Stimulated activated memory B cell treated with anti-CD40 and anti-IgM and Interleukin-4, amounts not matched to agents 10 μg/mL and 1 μg/mL and 100 μg/mL, for 72 hours (primary cell): ENCODE measurements at regions not wholly inside any gene's neighbourhood (a gene's known extent, or its start where the extent isn't known, plus 50 kb on each side); places are given as distances from the start of the nearest gene placed in this dataset.

Experiments
- ATAC-seq: fragments of 150-1000 bp; cut with Tn5 transposase; 2 replicates; pipeline ENCODE4 v1.10.0; 2021
- H3K27ac Mint-ChIP-seq: one replicate; pipeline ENCODE4 v1.8.0; 2022; ENCODE audit warnings: mild to moderate bottlenecking, mixed read lengths
- H3K27me3 Mint-ChIP-seq: one replicate; pipeline ENCODE4 v1.8.0; 2022; ENCODE audit warnings: mixed read lengths
- H3K36me3 Mint-ChIP-seq: one replicate; pipeline ENCODE4 v1.8.0; 2022; ENCODE audit warnings: mixed read lengths
- H3K4me1 Mint-ChIP-seq: one replicate; pipeline ENCODE4 v1.8.0; 2022; ENCODE audit warnings: mixed read lengths
- H3K4me3 Mint-ChIP-seq: one replicate; pipeline ENCODE4 v1.8.0; 2022; ENCODE audit warnings: mild to moderate bottlenecking, moderate library complexity, mixed read lengths
- H3K9me3 Mint-ChIP-seq: one replicate; pipeline ENCODE4 v1.8.0; 2022; ENCODE audit warnings: mixed read lengths

DNA sequence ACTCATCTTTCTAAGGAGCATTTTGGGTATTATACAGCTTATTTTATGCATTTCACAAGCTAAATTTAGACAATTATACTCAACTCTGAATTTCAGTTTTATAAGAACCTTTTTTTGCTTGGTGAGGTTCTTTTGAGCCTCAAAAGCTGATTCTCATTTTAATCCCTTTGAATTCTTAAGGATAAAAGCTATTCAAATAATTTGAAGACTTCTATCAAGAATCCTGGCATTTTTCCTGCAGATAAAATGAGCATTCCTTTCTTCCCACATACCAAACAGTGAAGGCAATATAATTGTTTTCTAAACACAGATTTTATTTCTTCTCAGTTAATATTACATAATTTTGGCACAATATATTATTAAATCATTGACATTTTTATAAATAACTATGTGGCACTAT is 118.4 kb upstream of the GPM6A start:
- no peaks in the 10 kb centered on the region for H3K4me1 Mint-ChIP-seq
- no peak for ATAC-seq
- no peaks in the 10 kb centered on the region for H3K27me3 Mint-ChIP-seq
- H3K9me3 Mint-ChIP-seq: no peaks in the 10 kb centered on the region
- no peaks in the 10 kb centered on the region for H3K36me3 Mint-ChIP-seq
- no peak overlapping the region for H3K4me3 Mint-ChIP-seq
- no peak overlapping the region for H3K27ac Mint-ChIP-seq

DNA sequence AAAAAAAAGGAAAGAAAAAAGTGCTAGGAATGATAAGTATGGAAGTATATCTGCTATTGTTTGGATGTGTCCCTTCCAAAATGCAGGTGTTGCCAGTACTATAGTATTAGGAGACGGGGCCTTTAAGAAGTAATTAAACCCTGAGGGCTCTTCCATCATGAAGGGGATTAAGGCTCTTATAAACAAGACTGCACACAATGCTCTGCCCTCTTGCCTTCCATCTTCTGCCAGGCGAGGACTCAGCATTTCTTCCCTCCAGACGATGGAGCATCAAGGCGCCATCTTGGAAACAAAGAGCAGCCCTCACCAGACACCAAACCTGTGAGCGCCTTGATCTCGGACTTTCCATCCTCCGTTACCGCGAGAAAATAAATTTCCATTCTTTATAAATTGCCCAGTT is 120.1 kb upstream of the GPM6A start:
- Mint-ChIP-seq H3K4me3 (no peak overlapping the region), H3K9me3 (no peaks in the 10 kb centered on the region), H3K27ac (no peak overlapping the region), H3K4me1 (no peaks in the 10 kb centered on the region), H3K36me3 (no peaks in the 10 kb centered on the region), H3K27me3 (no peaks in the 10 kb centered on the region)
- ATAC-seq: no peak

- Mint-ChIP-seq H3K4me3 (no peak overlapping the region), H3K36me3 (no peaks in the 10 kb centered on the region), H3K27me3 (no peaks in the 10 kb centered on the region), H3K27ac (no peak overlapping the region), H3K4me1 (no peaks in the 10 kb centered on the region), H3K9me3 (no peaks in the 10 kb centered on the region)
- no peak for ATAC-seq
These were observed 122.4 kb upstream of the GPM6A start for GRCh38 chr4:175934506-175934905.

DNA sequence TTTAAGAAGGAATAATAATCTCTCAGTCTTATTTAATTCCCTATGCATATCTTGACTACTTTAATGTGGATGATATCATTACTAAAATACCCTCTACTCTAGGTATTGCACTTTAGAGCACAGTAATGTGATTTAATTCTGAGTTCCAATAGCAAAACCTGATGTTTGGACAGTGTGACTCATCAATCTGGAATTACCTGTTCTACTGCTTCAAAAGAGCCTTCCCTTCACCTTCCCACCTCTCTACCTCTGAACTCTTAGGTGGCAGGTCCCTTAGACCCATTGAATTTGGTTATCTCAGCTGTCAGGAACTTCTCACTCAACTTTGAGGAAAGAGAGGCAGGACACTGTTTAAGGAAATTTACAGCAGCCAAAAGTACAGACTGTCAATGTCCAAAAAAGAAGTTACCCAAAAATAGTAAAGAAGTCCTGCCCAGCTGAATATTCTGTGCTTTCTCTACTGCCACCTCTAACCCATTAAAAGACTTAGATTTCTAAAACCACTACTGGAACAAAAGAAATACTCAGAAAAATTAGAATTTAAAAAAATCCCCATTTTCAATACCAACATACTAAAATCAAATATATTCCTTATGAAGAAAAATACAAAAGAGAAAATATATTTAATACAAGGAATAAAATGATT is 123.1 kb upstream of the GPM6A start:
- Mint-ChIP-seq H3K4me3 (no peak overlapping the region), H3K27me3 (no peaks in the 10 kb centered on the region), H3K4me1 (no peaks in the 10 kb centered on the region), H3K9me3 (no peaks in the 10 kb centered on the region), H3K27ac (no peak overlapping the region), H3K36me3 (no peaks in the 10 kb centered on the region)
- no peak for ATAC-seq

DNA sequence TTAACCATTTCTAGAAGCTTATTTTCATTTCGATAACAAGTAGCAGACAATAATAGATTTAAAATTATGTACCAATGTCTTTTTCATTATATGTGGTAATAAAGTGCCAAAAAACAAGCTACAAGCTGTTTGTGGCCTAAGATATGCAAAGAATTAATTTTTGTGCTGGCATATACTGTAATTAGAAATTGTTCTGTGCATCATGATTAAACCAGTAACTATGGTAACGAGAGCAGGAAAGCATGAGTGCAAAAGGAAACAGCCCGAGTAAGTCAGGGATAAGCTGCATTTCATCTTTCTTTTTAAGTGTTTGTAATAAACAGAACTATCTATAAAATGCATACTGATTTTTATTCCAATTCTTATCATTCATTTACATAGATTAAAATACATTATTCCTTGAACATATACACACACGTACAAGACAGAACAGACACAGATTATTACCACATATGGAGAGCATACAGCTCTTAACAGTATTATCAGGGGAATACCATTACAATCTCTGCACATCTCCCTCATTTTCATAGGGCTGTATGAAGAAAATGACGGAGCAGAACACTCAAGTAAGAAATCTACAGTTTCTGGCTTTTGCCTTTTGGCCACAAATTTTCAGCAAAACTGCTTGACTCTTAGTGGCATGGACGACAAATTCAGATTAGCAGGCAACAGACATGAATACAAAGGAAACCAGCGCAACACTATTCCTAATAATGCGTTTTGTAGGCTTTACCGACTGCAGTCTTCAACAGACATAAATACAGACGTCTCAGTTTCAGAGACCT is 121.3 kb upstream of the WDR17 start:
- peaks cover 7% of the 10 kb centered on the region for H3K4me1 Mint-ChIP-seq
- H3K9me3 Mint-ChIP-seq: peaks cover 2% of the 10 kb centered on the region
- no peak for ATAC-seq
- H3K27ac Mint-ChIP-seq: no peak overlapping the region
- H3K27me3 Mint-ChIP-seq: no peaks in the 10 kb centered on the region
- H3K36me3 Mint-ChIP-seq: no peaks in the 10 kb centered on the region
- no peak overlapping the region for H3K4me3 Mint-ChIP-seq

DNA sequence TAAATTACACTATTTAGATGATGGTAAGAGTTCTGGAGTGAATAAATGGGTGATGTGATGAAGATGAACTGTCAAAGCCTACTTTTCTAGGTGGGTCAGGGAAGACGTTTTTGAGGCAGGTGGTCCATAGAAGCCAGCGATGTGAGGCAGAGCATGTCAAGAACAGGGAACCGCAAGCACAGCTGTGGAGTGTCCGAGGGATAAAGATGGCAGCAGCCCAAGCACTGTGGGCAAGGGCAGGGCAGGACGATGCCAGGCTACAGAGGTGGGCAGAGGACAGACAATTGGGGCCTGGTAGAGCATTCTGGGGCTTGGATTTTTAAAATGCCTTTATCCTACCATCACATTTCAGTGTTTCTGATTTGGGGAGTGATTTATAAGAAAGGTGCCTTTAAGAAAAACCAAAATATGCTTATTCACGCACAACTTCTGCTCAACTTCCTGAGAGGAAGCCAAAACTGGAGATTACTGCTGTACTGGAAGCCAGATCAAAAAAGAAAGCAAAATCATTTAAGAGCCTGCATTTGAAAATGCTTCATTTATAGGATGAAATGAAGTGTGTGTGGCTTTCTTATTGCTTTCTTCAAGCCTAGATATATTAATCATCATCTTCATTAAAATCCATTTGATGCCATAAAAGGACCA is 119.0 kb upstream of the WDR17 start:
- H3K27me3 Mint-ChIP-seq: no peaks in the 10 kb centered on the region
- no peak for ATAC-seq
- H3K9me3 Mint-ChIP-seq: peaks cover under 1% of the 10 kb centered on the region
- H3K27ac Mint-ChIP-seq: peak overlapping the region; percentile 64
- peak overlapping the region; percentile 41 for H3K4me3 Mint-ChIP-seq
- peaks cover 7% of the 10 kb centered on the region for H3K4me1 Mint-ChIP-seq
- H3K36me3 Mint-ChIP-seq: no peaks in the 10 kb centered on the region

GRCh38 chr4:175947117-175947722 is 118.4 kb upstream of the WDR17 start:
- no peak for ATAC-seq
- H3K36me3 Mint-ChIP-seq: no peaks in the 10 kb centered on the region
- no peaks in the 10 kb centered on the region for H3K27me3 Mint-ChIP-seq
- H3K9me3 Mint-ChIP-seq: no peaks in the 10 kb centered on the region
- no peak overlapping the region for H3K27ac Mint-ChIP-seq
- H3K4me1 Mint-ChIP-seq: peaks cover 7% of the 10 kb centered on the region
- H3K4me3 Mint-ChIP-seq: no peak overlapping the region

DNA sequence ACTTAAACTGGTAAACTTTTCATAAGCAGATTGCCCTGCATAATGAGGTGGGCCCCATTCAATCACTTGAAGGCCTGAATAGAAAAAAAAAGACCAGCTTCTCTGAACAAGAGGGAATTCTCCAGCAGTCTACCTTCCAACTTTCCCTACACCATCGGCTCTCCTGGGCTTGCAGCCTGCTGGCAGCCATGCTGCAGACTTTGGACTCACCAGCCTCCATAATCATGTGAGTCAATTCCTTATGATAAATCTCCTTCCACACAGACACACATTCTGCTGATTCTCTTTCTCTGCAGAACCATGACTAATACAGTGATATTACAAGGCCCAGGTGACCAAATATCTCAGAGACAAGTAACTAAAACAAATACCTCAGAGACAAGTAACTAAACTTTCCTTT is 113.8 kb upstream of the WDR17 start:
- no peak overlapping the region for H3K27ac Mint-ChIP-seq
- H3K9me3 Mint-ChIP-seq: no peaks in the 10 kb centered on the region
- no peaks in the 10 kb centered on the region for H3K27me3 Mint-ChIP-seq
- H3K4me3 Mint-ChIP-seq: no peak overlapping the region
- peaks cover 6% of the 10 kb centered on the region for H3K4me1 Mint-ChIP-seq
- no peak for ATAC-seq
- H3K36me3 Mint-ChIP-seq: no peaks in the 10 kb centered on the region

- ATAC-seq: no peak
- H3K27me3 Mint-ChIP-seq: no peaks in the 10 kb centered on the region
- H3K4me3 Mint-ChIP-seq: no peak overlapping the region
- no peaks in the 10 kb centered on the region for H3K9me3 Mint-ChIP-seq
- no peaks in the 10 kb centered on the region for H3K36me3 Mint-ChIP-seq
- peaks cover 6% of the 10 kb centered on the region for H3K4me1 Mint-ChIP-seq
- no peak overlapping the region for H3K27ac Mint-ChIP-seq
These were observed 112.5 kb upstream of the WDR17 start for GRCh38 chr4:175953116-175953515.

DNA sequence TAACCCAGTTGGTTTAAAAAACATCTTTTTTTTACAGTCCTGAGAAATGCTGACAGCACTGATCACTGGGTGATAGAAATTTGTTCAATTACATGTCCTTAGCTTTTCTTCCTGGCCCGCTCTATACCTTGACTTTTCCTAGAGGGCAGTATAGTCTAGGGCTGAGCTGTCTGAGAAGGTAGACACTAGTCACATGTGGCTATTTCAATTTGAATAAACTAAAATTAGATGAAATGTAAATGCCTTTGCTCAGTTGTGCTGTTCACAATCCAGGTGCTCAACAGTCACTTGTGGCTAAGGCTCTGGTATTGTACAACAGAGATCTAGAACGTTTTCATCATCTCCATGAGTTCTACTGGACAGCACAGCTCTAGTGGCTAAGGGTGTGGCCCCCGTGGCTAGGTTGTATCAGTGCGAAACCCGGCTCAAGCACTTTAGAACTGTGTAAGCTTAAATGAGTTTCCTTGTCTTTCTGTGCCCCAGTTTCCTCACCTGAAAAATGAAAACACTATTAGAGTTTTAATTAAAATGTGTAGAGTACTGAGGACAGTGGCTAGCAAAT is 111.6 kb upstream of the WDR17 start:
- H3K27me3 Mint-ChIP-seq: no peaks in the 10 kb centered on the region
- H3K36me3 Mint-ChIP-seq: no peaks in the 10 kb centered on the region
- H3K9me3 Mint-ChIP-seq: no peaks in the 10 kb centered on the region
- H3K4me3 Mint-ChIP-seq: no peak overlapping the region
- no peak overlapping the region for H3K27ac Mint-ChIP-seq
- ATAC-seq: peak; percentile 85
- peaks cover 12% of the 10 kb centered on the region for H3K4me1 Mint-ChIP-seq

GRCh38 chr4:175954685-175955084 is 111.0 kb upstream of the WDR17 start:
- H3K4me3 Mint-ChIP-seq: no peak overlapping the region
- ATAC-seq: no peak

DNA sequence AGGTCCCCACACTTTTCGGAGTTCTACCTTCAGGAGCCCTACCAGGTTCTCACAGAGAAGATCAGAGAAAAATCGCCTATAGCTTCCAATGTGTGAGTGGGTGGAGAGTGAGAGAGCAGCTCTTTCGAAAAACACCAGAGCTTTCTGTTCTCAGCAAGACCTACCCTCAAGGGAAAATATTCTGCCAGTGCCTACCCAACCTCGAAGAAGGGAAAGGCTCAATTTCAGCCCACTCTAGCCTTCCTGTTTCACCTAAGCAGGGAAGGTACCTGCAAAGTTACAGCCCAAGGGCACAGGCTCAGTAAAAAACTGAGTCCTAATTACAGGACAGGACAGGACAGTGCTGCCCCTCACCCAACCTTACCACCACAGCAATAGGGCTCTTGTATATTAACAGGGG is 104.0 kb upstream of the WDR17 start:
- Mint-ChIP-seq H3K27ac (peak overlapping the region; percentile 8), H3K27me3 (no peaks in the 10 kb centered on the region), H3K4me1 (peaks cover 40% of the 10 kb centered on the region), H3K36me3 (no peaks in the 10 kb centered on the region), H3K4me3 (no peak overlapping the region), H3K9me3 (no peaks in the 10 kb centered on the region)
- ATAC-seq: peak; percentile 90

More at GRCh38 chr4:175954685-175955084, 111.0 kb upstream of the WDR17 start:
- H3K27ac Mint-ChIP-seq: no peak overlapping the region
- H3K36me3 Mint-ChIP-seq: no peaks in the 10 kb centered on the region
- peaks cover 18% of the 10 kb centered on the region for H3K4me1 Mint-ChIP-seq
- H3K27me3 Mint-ChIP-seq: no peaks in the 10 kb centered on the region
- no peaks in the 10 kb centered on the region for H3K9me3 Mint-ChIP-seq

DNA sequence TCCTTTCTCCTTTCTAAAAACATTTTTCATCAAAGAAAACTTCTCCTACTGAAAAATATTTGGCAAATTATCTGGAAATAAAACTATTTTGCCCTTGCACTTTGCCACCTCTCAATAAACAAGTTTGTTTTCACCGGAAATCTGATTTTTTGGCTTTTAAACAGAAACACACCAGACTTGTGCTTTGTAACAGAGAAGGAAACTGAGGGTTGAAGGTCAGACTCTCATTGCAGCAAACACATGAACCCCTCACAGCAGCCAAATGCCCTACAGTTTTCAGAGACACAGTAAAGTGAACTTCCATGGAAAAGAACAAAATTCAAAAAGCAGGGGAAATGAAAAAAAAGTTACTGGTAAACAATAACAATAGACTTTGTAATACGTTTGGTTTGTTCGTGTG is 95.6 kb upstream of the WDR17 start:
- H3K27ac Mint-ChIP-seq: no peak overlapping the region
- no peak overlapping the region for H3K4me3 Mint-ChIP-seq
- peaks cover 6% of the 10 kb centered on the region for H3K36me3 Mint-ChIP-seq
- ATAC-seq: no peak
- H3K9me3 Mint-ChIP-seq: peaks cover 8% of the 10 kb centered on the region
- no peaks in the 10 kb centered on the region for H3K27me3 Mint-ChIP-seq
- peaks cover 6% of the 10 kb centered on the region for H3K4me1 Mint-ChIP-seq

GRCh38 chr4:175970724-175971123 is 94.9 kb upstream of the WDR17 start:
- no peak overlapping the region for H3K4me3 Mint-ChIP-seq
- no peak for ATAC-seq
- peaks cover 8% of the 10 kb centered on the region for H3K9me3 Mint-ChIP-seq
- peaks cover 6% of the 10 kb centered on the region for H3K36me3 Mint-ChIP-seq
- H3K27me3 Mint-ChIP-seq: no peaks in the 10 kb centered on the region
- H3K27ac Mint-ChIP-seq: no peak overlapping the region
- peaks cover 6% of the 10 kb centered on the region for H3K4me1 Mint-ChIP-seq
